Astrocyte (in vitro differentiated cells and primary cell): ENCODE measurements at regions not wholly inside any gene's neighbourhood (a gene's known extent, or its start where the extent isn't known, plus 50 kb on each side); places are given as distances from the start of the nearest gene placed in this dataset.

Experiments used
- EZH2 ChIP-seq: IDR thresholded peaks from 2 replicates; pipeline ENCODE4 v1.6.1; 2012; ENCODE audit warnings: mild to moderate bottlenecking, low read length, inconsistent platforms; ENCODE audit not compliant: insufficient read depth
- TF ChIP-seq, protein P1 (sequence below): IDR thresholded peaks from 2 replicates; pipeline ENCODE4 v1.5.1; 2011; ENCODE audit warnings: low read depth, mild to moderate bottlenecking, inconsistent platforms, low read length, moderate library complexity; ENCODE audit not compliant: insufficient read depth

DNA sequence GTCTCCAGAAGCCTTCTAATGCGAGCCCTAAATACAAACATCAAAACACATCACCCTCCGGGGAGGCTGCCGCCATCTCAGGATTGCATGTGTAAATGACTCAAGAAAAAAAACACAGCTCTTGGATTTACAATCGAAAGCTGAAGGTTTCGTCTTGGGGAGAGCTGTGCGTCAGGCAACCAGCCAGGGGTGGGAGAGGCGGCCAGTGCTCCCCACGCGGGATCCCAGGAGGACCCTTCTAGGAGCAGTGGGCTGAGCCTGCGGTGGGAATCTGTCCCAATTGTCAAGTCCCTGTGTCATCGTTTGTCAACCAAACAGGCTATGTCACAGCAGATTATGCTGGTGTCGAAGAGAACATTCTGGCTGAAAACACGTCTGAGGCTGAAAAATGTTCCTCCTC, 209.7 kb downstream of the ABCC12 start:
- TF ChIP-seq, protein P1, sequence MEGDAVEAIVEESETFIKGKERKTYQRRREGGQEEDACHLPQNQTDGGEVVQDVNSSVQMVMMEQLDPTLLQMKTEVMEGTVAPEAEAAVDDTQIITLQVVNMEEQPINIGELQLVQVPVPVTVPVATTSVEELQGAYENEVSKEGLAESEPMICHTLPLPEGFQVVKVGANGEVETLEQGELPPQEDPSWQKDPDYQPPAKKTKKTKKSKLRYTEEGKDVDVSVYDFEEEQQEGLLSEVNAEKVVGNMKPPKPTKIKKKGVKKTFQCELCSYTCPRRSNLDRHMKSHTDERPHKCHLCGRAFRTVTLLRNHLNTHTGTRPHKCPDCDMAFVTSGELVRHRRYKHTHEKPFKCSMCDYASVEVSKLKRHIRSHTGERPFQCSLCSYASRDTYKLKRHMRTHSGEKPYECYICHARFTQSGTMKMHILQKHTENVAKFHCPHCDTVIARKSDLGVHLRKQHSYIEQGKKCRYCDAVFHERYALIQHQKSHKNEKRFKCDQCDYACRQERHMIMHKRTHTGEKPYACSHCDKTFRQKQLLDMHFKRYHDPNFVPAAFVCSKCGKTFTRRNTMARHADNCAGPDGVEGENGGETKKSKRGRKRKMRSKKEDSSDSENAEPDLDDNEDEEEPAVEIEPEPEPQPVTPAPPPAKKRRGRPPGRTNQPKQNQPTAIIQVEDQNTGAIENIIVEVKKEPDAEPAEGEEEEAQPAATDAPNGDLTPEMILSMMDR = no peak
- TF ChIP-seq EZH2 = no peak
